Transverse colon (tissue), 4 donors: ENCODE measurements at regions not wholly inside any gene's neighbourhood (a gene's known extent, or its start where the extent isn't known, plus 50 kb on each side); places are given as distances from the start of the nearest gene placed in this dataset.

Experiments used
- EP300 ChIP-seq: sonication (generic); formaldehyde crosslinking; IDR thresholded peaks from one replicate; pipeline ENCODE4 v1.6.1; 2017; ENCODE audit warnings: antibody characterized with exemption, low read depth
- POLR2A ChIP-seq: fragments of 450-650 bp; IDR thresholded peaks from one replicate; pipeline ENCODE4 v1.6.1; 2016; ENCODE audit warnings: antibody characterized with exemption, mild to moderate bottlenecking, moderate library complexity
- POLR2AphosphoS5 ChIP-seq, 3 donors: sonication (generic); formaldehyde crosslinking; IDR thresholded peaks; one replicate each; pipeline ENCODE4 v1.6.1; 2016; ENCODE audit warnings: antibody characterized with exemption in 3 of 3
- TF ChIP-seq, protein P1 (sequence below), 5 experiments: fragments of 200-600 bp in 3 of 5; fragments of 450-650 bp in 2 of 5; sonication (generic) in 3 of 5; IDR thresholded peaks; 1 replicate in 2 of 5; 2 replicates in 3 of 5; pipeline ENCODE4 v1.5.1; 2016 to 2017; ENCODE audit warnings: antibody characterized with exemption in 5 of 5, inconsistent platforms in 3 of 5, mild to moderate bottlenecking in 2 of 5, moderate library complexity in 1 of 5

DNA sequence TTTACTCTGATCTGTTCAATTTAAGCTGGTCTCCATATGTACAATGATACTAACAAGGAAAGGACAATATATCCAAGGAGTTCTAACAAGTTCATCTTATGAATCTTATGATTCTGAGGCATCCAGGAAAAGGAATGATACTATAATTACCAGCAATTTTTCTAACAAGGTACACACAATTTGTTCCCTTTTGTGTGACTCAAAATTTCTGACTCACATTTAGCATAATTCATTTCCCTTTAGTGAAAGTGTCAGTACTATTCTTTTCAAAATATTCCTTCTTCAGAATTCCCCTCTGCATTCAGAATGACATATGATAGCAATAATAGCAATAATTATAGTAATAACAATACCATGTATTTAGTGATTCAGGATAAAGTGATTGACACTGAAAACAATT is 594.8 kb downstream of the DMRTA1 start:
- TF ChIP-seq, protein P1, sequence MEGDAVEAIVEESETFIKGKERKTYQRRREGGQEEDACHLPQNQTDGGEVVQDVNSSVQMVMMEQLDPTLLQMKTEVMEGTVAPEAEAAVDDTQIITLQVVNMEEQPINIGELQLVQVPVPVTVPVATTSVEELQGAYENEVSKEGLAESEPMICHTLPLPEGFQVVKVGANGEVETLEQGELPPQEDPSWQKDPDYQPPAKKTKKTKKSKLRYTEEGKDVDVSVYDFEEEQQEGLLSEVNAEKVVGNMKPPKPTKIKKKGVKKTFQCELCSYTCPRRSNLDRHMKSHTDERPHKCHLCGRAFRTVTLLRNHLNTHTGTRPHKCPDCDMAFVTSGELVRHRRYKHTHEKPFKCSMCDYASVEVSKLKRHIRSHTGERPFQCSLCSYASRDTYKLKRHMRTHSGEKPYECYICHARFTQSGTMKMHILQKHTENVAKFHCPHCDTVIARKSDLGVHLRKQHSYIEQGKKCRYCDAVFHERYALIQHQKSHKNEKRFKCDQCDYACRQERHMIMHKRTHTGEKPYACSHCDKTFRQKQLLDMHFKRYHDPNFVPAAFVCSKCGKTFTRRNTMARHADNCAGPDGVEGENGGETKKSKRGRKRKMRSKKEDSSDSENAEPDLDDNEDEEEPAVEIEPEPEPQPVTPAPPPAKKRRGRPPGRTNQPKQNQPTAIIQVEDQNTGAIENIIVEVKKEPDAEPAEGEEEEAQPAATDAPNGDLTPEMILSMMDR (IDR thresholded peaks at IDR 0.05) = no peak
- TF ChIP-seq POLR2AphosphoS5 (IDR thresholded peaks at IDR 0.05) (no peak), EP300 (no peak), POLR2A (no peak)
